ENCODE measurements at regions not wholly inside any gene's neighbourhood (a gene's known extent, or its start where the extent isn't known, plus 50 kb on each side); places are given as distances from the start of the nearest gene placed in this dataset.

- no peaks in the 10 kb centered on the region for H3K4me1 ChIP-seq (ENCODE audit: control insufficient read depth, insufficient read depth, low read length)
- H3K36me3 ChIP-seq (ENCODE audit: control insufficient read depth, insufficient read depth, low read length) = no peaks in the 10 kb centered on the region
- H3K9me3 ChIP-seq (ENCODE audit: control insufficient read depth, low read length) = no peaks in the 10 kb centered on the region
- H3K27me3 ChIP-seq (ENCODE audit: control insufficient read depth, insufficient read depth, low read length, poor library complexity, severe bottlenecking) = no peaks in the 10 kb centered on the region
- 98% methylated on average over 2 of the region's 2 CpGs; no CpG with 5 or more reads in 1 of the 2 experiments for WGBS, 2 experiments
- no peak overlapping the region for H3K27ac ChIP-seq (ENCODE audit: insufficient read depth, low read depth, low read length, poor library complexity, severe bottlenecking)
- H3K4me3 ChIP-seq (ENCODE audit: insufficient read depth, low read depth, low read length) = no peak overlapping the region
Observed at GRCh38 chr3:106336619-106337018, 467.8 kb upstream of the CBLB start.

GRCh38 chr3:106337116-106337515 is 468.3 kb upstream of the CBLB start:
- no peak overlapping the region for H3K27ac ChIP-seq (ENCODE audit: insufficient read depth, low read depth, low read length, poor library complexity, severe bottlenecking)
- 89 to 100% methylated on average over 1 of the region's 1 CpG for WGBS, 2 experiments
- no peak overlapping the region for H3K4me3 ChIP-seq (ENCODE audit: insufficient read depth, low read depth, low read length)
- H3K9me3 ChIP-seq (ENCODE audit: control insufficient read depth, low read length) = no peaks in the 10 kb centered on the region
- no peaks in the 10 kb centered on the region for H3K4me1 ChIP-seq (ENCODE audit: control insufficient read depth, insufficient read depth, low read length)
- H3K27me3 ChIP-seq (ENCODE audit: control insufficient read depth, insufficient read depth, low read length, poor library complexity, severe bottlenecking) = no peaks in the 10 kb centered on the region
- no peaks in the 10 kb centered on the region for H3K36me3 ChIP-seq (ENCODE audit: control insufficient read depth, insufficient read depth, low read length)

DNA sequence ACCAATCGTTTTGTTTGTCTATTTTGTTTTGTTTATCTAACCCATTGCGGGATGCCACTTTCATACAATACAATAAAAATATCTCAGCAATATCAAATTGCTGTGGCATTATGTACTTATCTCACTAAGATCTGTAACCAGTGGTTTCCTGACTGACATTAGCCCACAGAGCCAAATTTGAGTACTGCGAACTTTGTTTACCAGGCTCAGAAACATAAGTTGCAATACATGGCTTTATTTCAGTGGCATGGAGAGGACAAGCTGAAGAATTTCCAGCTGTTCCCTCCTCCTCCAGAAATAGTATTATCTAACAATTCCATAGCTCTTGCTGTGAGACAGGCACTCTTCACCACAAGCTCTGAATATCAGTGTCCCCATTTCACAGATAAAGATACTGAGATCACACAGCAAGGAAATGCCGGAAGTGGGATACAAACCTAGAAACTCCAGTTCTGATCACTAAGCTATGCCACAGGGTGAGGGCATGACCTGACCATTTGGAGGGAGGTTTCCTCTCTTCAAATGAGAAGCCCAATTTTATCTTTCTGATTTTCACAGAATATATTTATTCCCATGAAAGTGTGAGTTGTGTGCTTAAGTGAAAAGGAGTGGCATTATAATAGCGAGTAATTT is 469.9 kb upstream of the CBLB start:
- H3K4me3 ChIP-seq (ENCODE audit: insufficient read depth, low read depth, low read length) = no peak overlapping the region
- WGBS, 2 experiments = 96 to 100% methylated on average over 5 of the region's 5 CpGs
- no peaks in the 10 kb centered on the region for H3K36me3 ChIP-seq (ENCODE audit: control insufficient read depth, insufficient read depth, low read length)
- no peaks in the 10 kb centered on the region for H3K27me3 ChIP-seq (ENCODE audit: control insufficient read depth, insufficient read depth, low read length, poor library complexity, severe bottlenecking)
- no peaks in the 10 kb centered on the region for H3K9me3 ChIP-seq (ENCODE audit: control insufficient read depth, low read length)
- H3K27ac ChIP-seq (ENCODE audit: insufficient read depth, low read depth, low read length, poor library complexity, severe bottlenecking) = no peak overlapping the region
- H3K4me1 ChIP-seq (ENCODE audit: control insufficient read depth, insufficient read depth, low read length) = no peaks in the 10 kb centered on the region

GRCh38 chr3:106339551-106339950 is 470.7 kb upstream of the CBLB start:
- Histone ChIP-seq H3K4me1 (ENCODE audit: control insufficient read depth, insufficient read depth, low read length) (no peaks in the 10 kb centered on the region), H3K4me3 (ENCODE audit: insufficient read depth, low read depth, low read length) (no peak overlapping the region), H3K36me3 (ENCODE audit: control insufficient read depth, insufficient read depth, low read length) (no peaks in the 10 kb centered on the region), H3K27me3 (ENCODE audit: control insufficient read depth, insufficient read depth, low read length, poor library complexity, severe bottlenecking) (no peaks in the 10 kb centered on the region), H3K27ac (ENCODE audit: insufficient read depth, low read depth, low read length, poor library complexity, severe bottlenecking) (no peak overlapping the region), H3K9me3 (ENCODE audit: control insufficient read depth, low read length) (no peaks in the 10 kb centered on the region)
- 94% methylated on average over 5 of the region's 5 CpGs for WGBS, 2 experiments

- no peak overlapping the region for H3K4me3 ChIP-seq (ENCODE audit: insufficient read depth, low read depth, low read length)
- no peak overlapping the region for H3K27ac ChIP-seq (ENCODE audit: insufficient read depth, low read depth, low read length, poor library complexity, severe bottlenecking)
- no peaks in the 10 kb centered on the region for H3K36me3 ChIP-seq (ENCODE audit: control insufficient read depth, insufficient read depth, low read length)
- WGBS, 2 experiments = 96 to 97% methylated on average over 6 of the region's 6 CpGs
- no peaks in the 10 kb centered on the region for H3K27me3 ChIP-seq (ENCODE audit: control insufficient read depth, insufficient read depth, low read length, poor library complexity, severe bottlenecking)
- H3K9me3 ChIP-seq (ENCODE audit: control insufficient read depth, low read length) = no peaks in the 10 kb centered on the region
- H3K4me1 ChIP-seq (ENCODE audit: control insufficient read depth, insufficient read depth, low read length) = no peaks in the 10 kb centered on the region
Observed at GRCh38 chr3:106341087-106341486, 472.3 kb upstream of the CBLB start.

GRCh38 chr3:106341586-106342162 is 472.9 kb upstream of the CBLB start:
- 94 to 98% methylated on average over 7 to 8 of the region's 8 CpGs for WGBS, 2 experiments
- no peak overlapping the region for H3K27ac ChIP-seq (ENCODE audit: insufficient read depth, low read depth, low read length, poor library complexity, severe bottlenecking)
- H3K4me1 ChIP-seq (ENCODE audit: control insufficient read depth, insufficient read depth, low read length) = no peaks in the 10 kb centered on the region
- no peak overlapping the region for H3K4me3 ChIP-seq (ENCODE audit: insufficient read depth, low read depth, low read length)
- H3K9me3 ChIP-seq (ENCODE audit: control insufficient read depth, low read length) = no peaks in the 10 kb centered on the region
- no peaks in the 10 kb centered on the region for H3K36me3 ChIP-seq (ENCODE audit: control insufficient read depth, insufficient read depth, low read length)
- H3K27me3 ChIP-seq (ENCODE audit: control insufficient read depth, insufficient read depth, low read length, poor library complexity, severe bottlenecking) = no peaks in the 10 kb centered on the region

DNA sequence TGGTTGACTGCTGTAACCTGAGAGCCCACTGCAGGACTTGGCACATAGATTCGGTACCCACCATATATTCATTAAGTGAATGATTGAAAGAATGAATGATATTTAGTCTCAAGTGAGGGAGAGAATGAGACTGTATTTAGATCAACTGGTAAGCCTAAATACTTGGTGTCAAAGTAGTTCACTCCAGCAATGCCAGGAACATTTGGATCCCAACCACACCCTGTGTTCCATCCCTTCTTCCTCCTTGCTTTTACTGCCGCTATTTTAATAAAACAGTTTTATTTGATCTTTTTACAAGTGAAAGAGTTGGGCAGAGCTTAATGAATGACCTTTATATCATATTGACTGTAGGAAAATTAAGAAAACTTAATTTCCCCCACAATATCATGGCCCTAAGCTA is 473.6 kb upstream of the CBLB start:
- Histone ChIP-seq H3K9me3 (ENCODE audit: control insufficient read depth, low read length) (no peaks in the 10 kb centered on the region), H3K4me3 (ENCODE audit: insufficient read depth, low read depth, low read length) (no peak overlapping the region), H3K27me3 (ENCODE audit: control insufficient read depth, insufficient read depth, low read length, poor library complexity, severe bottlenecking) (no peaks in the 10 kb centered on the region), H3K4me1 (ENCODE audit: control insufficient read depth, insufficient read depth, low read length) (no peaks in the 10 kb centered on the region), H3K36me3 (ENCODE audit: control insufficient read depth, insufficient read depth, low read length) (no peaks in the 10 kb centered on the region), H3K27ac (ENCODE audit: insufficient read depth, low read depth, low read length, poor library complexity, severe bottlenecking) (no peak overlapping the region)
- WGBS, 2 experiments = 80 to 92% methylated on average over 1 to 2 of the region's 2 CpGs

DNA sequence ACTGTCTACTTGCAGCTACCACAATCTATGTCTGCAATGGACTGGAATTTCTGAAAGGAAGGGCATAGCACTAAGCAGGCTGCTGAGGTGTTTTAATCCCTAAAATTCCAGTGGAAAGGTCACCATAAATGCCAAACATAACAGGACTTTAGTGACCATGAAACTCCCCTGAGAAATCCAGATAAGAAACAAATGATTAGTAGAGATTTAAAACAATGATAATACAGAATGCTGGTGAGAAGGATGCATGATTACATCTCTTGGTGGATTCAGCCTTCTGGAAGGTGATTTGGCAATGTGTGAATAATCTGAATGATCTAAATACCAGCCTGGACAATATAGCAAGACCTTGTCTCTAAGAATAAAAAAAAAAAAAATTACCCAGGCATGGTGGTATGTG is 475.0 kb upstream of the CBLB start:
- no peak overlapping the region for H3K27ac ChIP-seq (ENCODE audit: insufficient read depth, low read depth, low read length, poor library complexity, severe bottlenecking)
- no peaks in the 10 kb centered on the region for H3K9me3 ChIP-seq (ENCODE audit: control insufficient read depth, low read length)
- no peaks in the 10 kb centered on the region for H3K4me1 ChIP-seq (ENCODE audit: control insufficient read depth, insufficient read depth, low read length)
- H3K4me3 ChIP-seq (ENCODE audit: insufficient read depth, low read depth, low read length) = no peak overlapping the region
- H3K27me3 ChIP-seq (ENCODE audit: control insufficient read depth, insufficient read depth, low read length, poor library complexity, severe bottlenecking) = no peaks in the 10 kb centered on the region
- H3K36me3 ChIP-seq (ENCODE audit: control insufficient read depth, insufficient read depth, low read length) = no peaks in the 10 kb centered on the region

DNA sequence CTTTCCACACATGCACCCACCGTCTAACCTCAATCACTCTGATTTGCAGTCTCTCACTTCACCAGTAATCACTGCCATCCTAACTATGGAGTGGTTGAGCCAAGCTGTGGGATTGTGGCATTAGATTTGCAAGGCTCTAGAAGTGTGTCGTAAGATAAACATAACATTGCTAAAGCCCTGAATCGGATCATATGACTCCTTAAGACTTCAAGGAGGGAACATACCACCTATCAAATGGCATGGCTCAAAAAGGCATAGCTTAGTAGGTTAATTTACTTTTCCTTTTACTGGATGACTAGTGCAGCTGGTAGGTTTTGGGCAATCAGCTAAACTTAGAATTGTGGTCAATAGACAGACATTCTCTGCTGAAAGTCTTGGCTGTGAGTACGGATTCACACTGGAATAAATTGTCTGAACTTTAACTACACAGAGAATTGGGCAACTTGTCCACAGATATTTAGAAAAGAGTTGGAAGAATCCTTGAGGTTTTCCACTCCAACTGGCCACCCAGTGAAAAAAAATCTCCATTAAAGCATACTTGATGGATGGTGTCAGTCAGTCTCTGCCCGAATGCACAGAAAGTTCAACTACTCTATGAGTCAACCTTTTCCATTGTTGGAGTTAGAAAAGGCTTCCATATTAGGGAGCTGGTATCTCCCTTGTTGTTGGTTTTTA is 476.7 kb upstream of the CBLB start:
- H3K4me1 ChIP-seq (ENCODE audit: control insufficient read depth, insufficient read depth, low read length) = no peaks in the 10 kb centered on the region
- H3K4me3 ChIP-seq (ENCODE audit: insufficient read depth, low read depth, low read length) = no peak overlapping the region
- 86 to 96% methylated on average over 5 of the region's 5 CpGs for WGBS, 2 experiments
- no peaks in the 10 kb centered on the region for H3K9me3 ChIP-seq (ENCODE audit: control insufficient read depth, low read length)
- no peaks in the 10 kb centered on the region for H3K27me3 ChIP-seq (ENCODE audit: control insufficient read depth, insufficient read depth, low read length, poor library complexity, severe bottlenecking)
- H3K27ac ChIP-seq (ENCODE audit: insufficient read depth, low read depth, low read length, poor library complexity, severe bottlenecking) = no peak overlapping the region
- no peaks in the 10 kb centered on the region for H3K36me3 ChIP-seq (ENCODE audit: control insufficient read depth, insufficient read depth, low read length)

- Histone ChIP-seq H3K27ac (ENCODE audit: insufficient read depth, low read depth, low read length, poor library complexity, severe bottlenecking) (no peak overlapping the region), H3K4me3 (ENCODE audit: insufficient read depth, low read depth, low read length) (no peak overlapping the region), H3K4me1 (ENCODE audit: control insufficient read depth, insufficient read depth, low read length) (no peaks in the 10 kb centered on the region), H3K9me3 (ENCODE audit: control insufficient read depth, low read length) (no peaks in the 10 kb centered on the region), H3K27me3 (ENCODE audit: control insufficient read depth, insufficient read depth, low read length, poor library complexity, severe bottlenecking) (no peaks in the 10 kb centered on the region), H3K36me3 (ENCODE audit: control insufficient read depth, insufficient read depth, low read length) (no peaks in the 10 kb centered on the region)
Observed at GRCh38 chr3:106347350-106347749, 478.5 kb upstream of the CBLB start.
